ENCODE measurements at regions not wholly inside any gene's neighbourhood (a gene's known extent, or its start where the extent isn't known, plus 50 kb on each side); places are given as distances from the start of the nearest gene placed in this dataset.
A peak's percentile ranks its signal among the peaks of the same experiment; 100 is the strongest.
"Not testable (repeated sequence)": the region's sequence is repeated elsewhere in the genome, so short reads cannot be mapped to it uniquely, and the experiment has no call there.

DNA sequence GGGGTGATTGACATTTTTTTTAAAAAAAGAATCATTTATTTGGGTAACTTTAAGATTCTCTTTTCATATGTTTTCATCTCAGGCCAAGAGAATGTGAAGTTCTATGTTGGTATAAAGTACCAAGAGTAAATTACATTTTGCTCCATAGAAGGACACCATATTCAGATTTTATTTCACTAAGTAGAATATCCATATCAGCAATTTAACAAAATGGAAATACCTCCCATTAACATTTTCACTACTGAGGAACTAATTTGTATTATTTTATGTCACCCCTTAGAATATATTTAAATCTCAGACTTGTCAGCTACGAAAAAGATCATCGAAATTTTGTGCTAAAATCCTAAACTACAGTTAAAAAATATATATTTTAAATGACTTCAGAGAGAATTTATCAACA is 274.3 kb downstream of the SEMA3D start:
- no peak overlapping the region for H3K27ac Mint-ChIP-seq
- H3K9me3 Mint-ChIP-seq: no peaks in the 10 kb centered on the region
- H3K27me3 Mint-ChIP-seq: no peaks in the 10 kb centered on the region
- TF ChIP-seq, protein P1, sequence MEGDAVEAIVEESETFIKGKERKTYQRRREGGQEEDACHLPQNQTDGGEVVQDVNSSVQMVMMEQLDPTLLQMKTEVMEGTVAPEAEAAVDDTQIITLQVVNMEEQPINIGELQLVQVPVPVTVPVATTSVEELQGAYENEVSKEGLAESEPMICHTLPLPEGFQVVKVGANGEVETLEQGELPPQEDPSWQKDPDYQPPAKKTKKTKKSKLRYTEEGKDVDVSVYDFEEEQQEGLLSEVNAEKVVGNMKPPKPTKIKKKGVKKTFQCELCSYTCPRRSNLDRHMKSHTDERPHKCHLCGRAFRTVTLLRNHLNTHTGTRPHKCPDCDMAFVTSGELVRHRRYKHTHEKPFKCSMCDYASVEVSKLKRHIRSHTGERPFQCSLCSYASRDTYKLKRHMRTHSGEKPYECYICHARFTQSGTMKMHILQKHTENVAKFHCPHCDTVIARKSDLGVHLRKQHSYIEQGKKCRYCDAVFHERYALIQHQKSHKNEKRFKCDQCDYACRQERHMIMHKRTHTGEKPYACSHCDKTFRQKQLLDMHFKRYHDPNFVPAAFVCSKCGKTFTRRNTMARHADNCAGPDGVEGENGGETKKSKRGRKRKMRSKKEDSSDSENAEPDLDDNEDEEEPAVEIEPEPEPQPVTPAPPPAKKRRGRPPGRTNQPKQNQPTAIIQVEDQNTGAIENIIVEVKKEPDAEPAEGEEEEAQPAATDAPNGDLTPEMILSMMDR (conservative IDR thresholded peaks at IDR 0.05): no peak
- H3K36me3 Mint-ChIP-seq: no peaks in the 10 kb centered on the region
- H3K4me3 Mint-ChIP-seq: no peak overlapping the region
- peaks cover 12% of the 10 kb centered on the region for H3K4me1 Mint-ChIP-seq (ENCODE audit: unreplicated experiment)
- no peak for DNase-seq (ENCODE audit: extremely low spot score, unreplicated experiment)

DNA sequence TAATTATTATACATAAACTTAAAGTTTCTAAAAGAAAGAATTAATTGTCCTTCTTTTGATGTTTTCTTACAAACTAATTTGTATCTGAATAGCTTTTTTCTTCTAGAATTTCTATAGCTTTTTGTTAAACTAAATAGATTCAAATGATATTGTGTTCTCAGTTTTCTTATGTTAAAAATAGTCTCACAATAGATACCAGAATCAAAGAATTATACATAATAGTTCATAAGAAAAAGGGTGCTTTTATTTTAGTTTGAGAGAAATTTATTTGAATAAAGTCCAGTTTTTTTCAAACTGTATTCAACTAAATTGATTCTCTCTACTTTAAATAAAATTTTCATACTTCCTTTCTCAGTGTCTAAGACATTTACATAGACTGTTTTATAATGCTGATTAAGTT is 274.8 kb downstream of the SEMA3D start:
- no peak for DNase-seq (ENCODE audit: extremely low spot score, unreplicated experiment)
- TF ChIP-seq, protein P1 (conservative IDR thresholded peaks at IDR 0.05): no peak
- Mint-ChIP-seq H3K9me3 (no peaks in the 10 kb centered on the region), H3K4me3 (no peak overlapping the region), H3K36me3 (no peaks in the 10 kb centered on the region), H3K4me1 (ENCODE audit: unreplicated experiment) (peaks cover 15% of the 10 kb centered on the region), H3K27me3 (no peaks in the 10 kb centered on the region), H3K27ac (no peak overlapping the region)

DNA sequence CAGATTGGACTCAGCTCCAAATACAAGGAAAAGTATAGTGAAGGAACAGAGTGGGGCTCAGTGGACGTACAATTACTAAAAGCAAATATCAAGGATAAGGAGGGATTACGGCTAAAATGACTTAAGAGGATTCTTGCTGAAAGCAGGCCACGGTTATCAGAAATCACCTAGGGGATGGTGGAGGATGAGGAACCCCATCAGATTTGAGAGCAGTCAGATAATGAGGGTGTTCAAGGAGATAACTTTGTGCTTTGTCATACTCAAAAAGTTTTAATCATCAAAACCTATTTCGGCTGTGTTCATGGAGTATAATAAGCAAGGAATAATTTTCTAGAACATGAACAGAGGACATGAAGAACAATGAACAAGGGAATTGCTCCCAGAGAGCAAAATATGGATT is 275.8 kb downstream of the SEMA3D start:
- Mint-ChIP-seq H3K27ac (peak overlapping the region; percentile 46), H3K9me3 (no peaks in the 10 kb centered on the region), H3K27me3 (no peaks in the 10 kb centered on the region), H3K4me3 (no peak overlapping the region), H3K4me1 (ENCODE audit: unreplicated experiment) (peaks cover 12% of the 10 kb centered on the region), H3K36me3 (no peaks in the 10 kb centered on the region)
- TF ChIP-seq, protein P1 (conservative IDR thresholded peaks at IDR 0.05): no peak
- no peak for DNase-seq (ENCODE audit: extremely low spot score, unreplicated experiment)

DNA sequence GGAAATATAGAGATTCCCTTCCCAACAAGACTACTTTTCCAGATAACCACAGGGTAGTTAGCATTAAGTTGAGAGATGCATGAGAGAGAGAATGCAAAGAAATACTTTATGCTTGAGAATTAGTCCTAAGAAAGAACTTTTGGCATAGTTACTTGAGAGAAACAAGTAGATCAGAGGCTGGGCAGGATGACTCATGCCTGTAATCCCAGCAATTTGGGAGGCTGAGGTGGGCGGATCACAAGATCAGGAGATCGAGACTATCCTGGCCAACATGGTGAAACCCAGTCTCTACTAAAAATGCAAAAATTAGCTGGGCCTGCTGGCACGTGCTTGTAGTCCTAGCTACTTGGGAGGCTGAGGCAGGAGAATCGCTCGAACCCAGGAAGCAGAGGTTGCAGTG is 276.5 kb downstream of the SEMA3D start:
- not testable (repeated sequence) for H3K4me3 Mint-ChIP-seq

DNA sequence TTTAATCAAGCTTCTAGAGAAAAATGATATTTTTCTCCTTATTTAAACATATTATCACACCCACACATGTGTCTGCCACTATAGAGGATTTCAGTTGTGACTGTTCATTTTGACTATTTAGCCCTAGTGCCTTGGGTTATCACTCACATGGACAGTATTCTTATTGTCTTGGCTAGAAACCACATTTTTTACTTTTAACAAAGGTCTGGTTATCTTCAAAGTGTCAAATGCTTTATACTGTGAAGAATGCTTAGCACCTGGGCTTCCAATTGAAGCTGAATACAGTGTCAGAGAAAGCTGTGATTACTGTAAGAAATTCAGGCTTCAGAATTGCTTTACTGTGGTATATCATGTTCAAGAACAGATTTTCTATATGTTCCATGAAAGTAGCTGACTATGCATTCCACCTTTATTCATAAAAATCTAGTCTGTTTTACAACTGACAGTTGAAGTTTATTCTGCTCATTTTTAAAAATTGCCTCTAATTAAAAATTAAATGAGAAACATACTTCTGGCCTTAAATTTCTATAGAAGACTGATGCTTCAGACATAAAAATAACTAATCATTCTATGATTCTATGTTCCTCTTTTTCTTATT is 278.6 kb downstream of the SEMA3D start:
- no peaks in the 10 kb centered on the region for H3K36me3 Mint-ChIP-seq
- TF ChIP-seq, protein P1 (conservative IDR thresholded peaks at IDR 0.05): no peak
- DNase-seq (ENCODE audit: extremely low spot score, unreplicated experiment): no peak
- peaks cover 6% of the 10 kb centered on the region for H3K4me1 Mint-ChIP-seq (ENCODE audit: unreplicated experiment)
- no peak overlapping the region for H3K27ac Mint-ChIP-seq
- no peaks in the 10 kb centered on the region for H3K27me3 Mint-ChIP-seq
- H3K9me3 Mint-ChIP-seq: no peaks in the 10 kb centered on the region
- H3K4me3 Mint-ChIP-seq: no peak overlapping the region

More for the DNA sequence above, 276.5 kb downstream of the SEMA3D start:
- not testable (repeated sequence) for DNase-seq (ENCODE audit: extremely low spot score, unreplicated experiment); H3K27me3 Mint-ChIP-seq; H3K36me3 Mint-ChIP-seq; H3K4me1 Mint-ChIP-seq (ENCODE audit: unreplicated experiment); H3K9me3 Mint-ChIP-seq; H3K27ac Mint-ChIP-seq

DNA sequence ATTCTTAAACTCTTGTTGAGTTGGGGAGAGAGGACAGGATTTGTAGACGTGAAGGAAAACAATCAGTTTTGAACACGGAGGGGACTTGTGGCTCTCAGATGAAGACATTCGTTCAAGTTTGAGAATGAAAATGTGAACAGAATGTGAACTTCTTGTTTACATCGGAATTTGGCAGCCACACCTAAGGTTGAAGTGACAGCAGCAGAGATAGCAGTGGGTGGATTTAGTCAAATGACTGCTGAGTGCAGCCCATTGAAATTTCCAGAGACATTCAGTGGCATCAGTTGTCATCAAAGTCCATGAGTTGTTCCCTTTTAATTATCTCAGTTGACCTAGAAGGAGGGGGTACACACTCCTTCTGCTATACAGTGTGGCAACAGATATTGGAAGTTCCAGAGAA is 280.0 kb downstream of the SEMA3D start:
- TF ChIP-seq, protein P1 (conservative IDR thresholded peaks at IDR 0.05): no peak
- Mint-ChIP-seq H3K27me3 (no peaks in the 10 kb centered on the region), H3K4me3 (no peak overlapping the region), H3K9me3 (no peaks in the 10 kb centered on the region), H3K36me3 (no peaks in the 10 kb centered on the region), H3K27ac (no peak overlapping the region), H3K4me1 (ENCODE audit: unreplicated experiment) (peaks cover 6% of the 10 kb centered on the region)
- DNase-seq (ENCODE audit: extremely low spot score, unreplicated experiment): no peak

Data from type B pancreatic cell (in vitro differentiated cells).